ENCODE measurements at regions not wholly inside any gene's neighbourhood (a gene's known extent, or its start where the extent isn't known, plus 50 kb on each side); places are given as distances from the start of the nearest gene placed in this dataset.
"Not testable (repeated sequence)": the region's sequence is repeated elsewhere in the genome, so short reads cannot be mapped to it uniquely, and the experiment has no call there.

- Histone ChIP-seq H3K9me3 (ENCODE audit: low read length) (no peaks in the 10 kb centered on the region), H3K4me3 (ENCODE audit: low read length) (no peak overlapping the region), H3K4me1 (ENCODE audit: insufficient read depth, low read length) (no peaks in the 10 kb centered on the region), H2AFZ (ENCODE audit: low read depth, low read length) (no peak overlapping the region), H3K36me3 (ENCODE audit: insufficient read depth, low read length) (no peaks in the 10 kb centered on the region), H3K27me3 (ENCODE audit: insufficient read depth, low read length) (no peaks in the 10 kb centered on the region)
Observed at GRCh38 chr4:123675567-123675966, 279.0 kb downstream of the SPRY1 start.

DNA sequence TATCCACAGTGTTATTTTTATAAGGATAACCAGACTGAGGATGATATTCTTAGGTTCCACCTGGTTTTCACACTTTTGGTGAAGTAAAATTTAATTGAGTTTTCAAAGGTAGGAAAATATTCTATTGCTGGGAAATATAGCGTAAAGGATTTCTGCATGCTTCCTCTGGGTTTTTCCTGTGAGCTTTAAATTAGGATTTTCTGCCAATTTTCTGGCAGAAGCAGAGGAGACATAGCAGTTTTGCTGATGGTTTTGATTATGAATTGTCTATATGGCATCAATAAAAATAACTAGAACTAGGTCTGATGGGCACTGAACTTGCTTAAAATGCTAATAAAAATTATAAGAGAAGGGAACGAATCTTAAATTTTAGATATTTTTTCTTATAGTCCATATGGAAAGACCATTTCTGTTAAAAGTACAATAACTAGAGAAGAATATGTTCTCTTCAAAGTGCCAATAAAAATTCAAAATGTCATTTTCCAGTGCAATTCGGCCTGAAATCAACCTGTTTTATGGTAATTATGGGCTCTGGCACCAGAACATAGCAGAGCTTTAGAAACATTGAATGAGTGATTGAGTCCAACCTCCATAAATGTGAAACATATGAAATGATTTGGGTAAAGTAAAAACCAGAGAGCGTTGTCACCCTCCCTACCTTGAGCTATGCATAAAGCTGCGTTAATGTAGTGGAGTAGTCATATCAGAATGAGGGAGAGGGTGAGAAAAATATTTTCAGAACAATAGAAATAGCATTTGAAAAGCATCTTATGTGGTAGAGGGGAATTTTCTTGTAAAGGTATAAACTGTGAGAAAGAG lies 279.7 kb downstream of the SPRY1 start:
- Histone ChIP-seq H3K4me3 (ENCODE audit: low read length) (no peak overlapping the region), H3K27me3 (ENCODE audit: insufficient read depth, low read length) (no peaks in the 10 kb centered on the region), H3K36me3 (ENCODE audit: insufficient read depth, low read length) (no peaks in the 10 kb centered on the region), H3K4me1 (ENCODE audit: insufficient read depth, low read length) (no peaks in the 10 kb centered on the region), H2AFZ (ENCODE audit: low read depth, low read length) (no peak overlapping the region), H3K9me3 (ENCODE audit: low read length) (no peaks in the 10 kb centered on the region)

GRCh38 chr4:123676890-123677229 lies 280.3 kb downstream of the SPRY1 start:
- Histone ChIP-seq H3K36me3 (ENCODE audit: insufficient read depth, low read length) (no peaks in the 10 kb centered on the region), H3K9me3 (ENCODE audit: low read length) (no peaks in the 10 kb centered on the region)

GRCh38 chr4:123682931-123683330 lies 286.3 kb downstream of the SPRY1 start:
- no peak overlapping the region for H2AFZ ChIP-seq (ENCODE audit: low read depth, low read length)
- no peak overlapping the region for H3K4me3 ChIP-seq (ENCODE audit: low read length)
- H3K36me3 ChIP-seq (ENCODE audit: insufficient read depth, low read length): no peaks in the 10 kb centered on the region
- H3K9me3 ChIP-seq (ENCODE audit: low read length): no peaks in the 10 kb centered on the region
- H3K4me1 ChIP-seq (ENCODE audit: insufficient read depth, low read length): no peaks in the 10 kb centered on the region
- no peaks in the 10 kb centered on the region for H3K27me3 ChIP-seq (ENCODE audit: insufficient read depth, low read length)

More at GRCh38 chr4:123676890-123677229, 280.3 kb downstream of the SPRY1 start:
- Histone ChIP-seq H3K27me3 (ENCODE audit: insufficient read depth, low read length) (no peaks in the 10 kb centered on the region), H2AFZ (ENCODE audit: low read depth, low read length) (no peak overlapping the region), H3K4me1 (ENCODE audit: insufficient read depth, low read length) (no peaks in the 10 kb centered on the region), H3K4me3 (ENCODE audit: low read length) (no peak overlapping the region)

- not testable (repeated sequence) for H3K9me3 ChIP-seq (ENCODE audit: low read length); H3K4me3 ChIP-seq (ENCODE audit: low read length); H3K36me3 ChIP-seq (ENCODE audit: insufficient read depth, low read length); H3K4me1 ChIP-seq (ENCODE audit: insufficient read depth, low read length); H3K27me3 ChIP-seq (ENCODE audit: insufficient read depth, low read length); H2AFZ ChIP-seq (ENCODE audit: low read depth, low read length)
Observed at GRCh38 chr4:123684937-123685336, 288.3 kb downstream of the SPRY1 start.

GRCh38 chr4:123695531-123695930 lies 298.9 kb downstream of the SPRY1 start:
- not testable (repeated sequence) for H2AFZ ChIP-seq (ENCODE audit: low read depth, low read length); H3K27me3 ChIP-seq (ENCODE audit: insufficient read depth, low read length); H3K36me3 ChIP-seq (ENCODE audit: insufficient read depth, low read length); H3K9me3 ChIP-seq (ENCODE audit: low read length); H3K4me3 ChIP-seq (ENCODE audit: low read length); H3K4me1 ChIP-seq (ENCODE audit: insufficient read depth, low read length)

DNA sequence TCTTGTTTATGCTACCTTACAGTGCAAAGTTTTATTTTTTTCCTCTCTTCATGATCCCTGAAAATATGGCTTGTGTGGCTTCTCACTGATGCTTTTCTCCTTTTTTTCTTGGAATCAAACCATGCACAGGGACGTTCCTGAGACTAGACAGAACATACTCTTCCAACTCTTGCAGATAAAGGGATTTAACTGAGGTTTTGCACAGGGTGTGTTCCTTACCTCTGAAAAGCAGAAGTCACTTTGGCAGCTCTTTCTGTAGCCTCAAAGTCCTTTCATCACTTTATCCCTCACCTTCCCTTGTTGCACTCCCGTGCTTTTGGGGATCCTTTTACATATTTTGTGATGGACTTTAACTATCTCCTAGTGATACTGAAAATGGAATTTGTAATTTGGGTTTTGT lies 300.1 kb downstream of the SPRY1 start:
- Histone ChIP-seq H2AFZ (ENCODE audit: low read depth, low read length) (no peak overlapping the region), H3K9me3 (ENCODE audit: low read length) (no peaks in the 10 kb centered on the region), H3K4me3 (ENCODE audit: low read length) (no peak overlapping the region), H3K4me1 (ENCODE audit: insufficient read depth, low read length) (peaks cover 7% of the 10 kb centered on the region), H3K27me3 (ENCODE audit: insufficient read depth, low read length) (no peaks in the 10 kb centered on the region), H3K36me3 (ENCODE audit: insufficient read depth, low read length) (no peaks in the 10 kb centered on the region)

- no peak overlapping the region for H3K4me3 ChIP-seq (ENCODE audit: low read length)
- H3K4me1 ChIP-seq (ENCODE audit: insufficient read depth, low read length): peaks cover 7% of the 10 kb centered on the region
- no peaks in the 10 kb centered on the region for H3K27me3 ChIP-seq (ENCODE audit: insufficient read depth, low read length)
- no peaks in the 10 kb centered on the region for H3K36me3 ChIP-seq (ENCODE audit: insufficient read depth, low read length)
- H2AFZ ChIP-seq (ENCODE audit: low read depth, low read length): no peak overlapping the region
- H3K9me3 ChIP-seq (ENCODE audit: low read length): peaks cover 4% of the 10 kb centered on the region
Observed at GRCh38 chr4:123698556-123698955, 302.0 kb downstream of the SPRY1 start.

GRCh38 chr4:123699880-123700771 lies 303.5 kb downstream of the SPRY1 start:
- H3K4me1 ChIP-seq (ENCODE audit: insufficient read depth, low read length): peaks cover 7% of the 10 kb centered on the region
- H2AFZ ChIP-seq (ENCODE audit: low read depth, low read length): peak overlapping the region; percentile 31
- peaks cover 4% of the 10 kb centered on the region for H3K9me3 ChIP-seq (ENCODE audit: low read length)
- no peaks in the 10 kb centered on the region for H3K36me3 ChIP-seq (ENCODE audit: insufficient read depth, low read length)
- no peak overlapping the region for H3K4me3 ChIP-seq (ENCODE audit: low read length)
- H3K27me3 ChIP-seq (ENCODE audit: insufficient read depth, low read length): no peaks in the 10 kb centered on the region

DNA sequence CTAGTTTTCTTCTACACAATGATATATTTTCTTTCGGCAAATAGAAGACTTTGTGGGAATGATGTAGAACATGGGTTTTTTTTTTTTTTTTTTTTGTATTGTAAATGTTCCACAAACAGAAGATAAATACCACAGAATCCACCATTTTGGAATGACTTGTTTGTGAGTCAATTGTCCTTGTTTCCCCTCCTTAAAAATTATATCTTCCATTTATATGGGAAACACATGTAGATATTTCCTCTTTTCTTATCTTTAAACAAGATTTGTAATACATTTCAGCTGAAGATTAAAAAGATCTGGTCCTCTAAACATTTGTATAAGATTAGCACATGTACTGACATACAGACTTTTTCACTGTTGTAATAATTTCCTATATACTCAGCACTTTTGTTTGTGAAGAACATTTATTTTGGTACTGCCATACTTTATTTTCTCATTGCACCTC lies 304.6 kb downstream of the SPRY1 start:
- H3K27me3 ChIP-seq (ENCODE audit: insufficient read depth, low read length): no peaks in the 10 kb centered on the region
- no peak overlapping the region for H3K4me3 ChIP-seq (ENCODE audit: low read length)
- no peak overlapping the region for H2AFZ ChIP-seq (ENCODE audit: low read depth, low read length)
- H3K4me1 ChIP-seq (ENCODE audit: insufficient read depth, low read length): peaks cover 7% of the 10 kb centered on the region
- peaks cover 4% of the 10 kb centered on the region for H3K9me3 ChIP-seq (ENCODE audit: low read length)
- no peaks in the 10 kb centered on the region for H3K36me3 ChIP-seq (ENCODE audit: insufficient read depth, low read length)

GRCh38 chr4:123705419-123705818 lies 308.8 kb downstream of the SPRY1 start:
- H3K4me1 ChIP-seq (ENCODE audit: insufficient read depth, low read length): peaks cover 3% of the 10 kb centered on the region
- no peak overlapping the region for H2AFZ ChIP-seq (ENCODE audit: low read depth, low read length)
- H3K36me3 ChIP-seq (ENCODE audit: insufficient read depth, low read length): no peaks in the 10 kb centered on the region
- no peaks in the 10 kb centered on the region for H3K27me3 ChIP-seq (ENCODE audit: insufficient read depth, low read length)
- H3K9me3 ChIP-seq (ENCODE audit: low read length): peaks cover 4% of the 10 kb centered on the region
- H3K4me3 ChIP-seq (ENCODE audit: low read length): no peak overlapping the region

GRCh38 chr4:123706973-123707372 lies 310.4 kb downstream of the SPRY1 start:
- Histone ChIP-seq H3K36me3 (ENCODE audit: insufficient read depth, low read length) (no peaks in the 10 kb centered on the region), H3K9me3 (ENCODE audit: low read length) (peaks cover 4% of the 10 kb centered on the region), H3K4me1 (ENCODE audit: insufficient read depth, low read length) (no peaks in the 10 kb centered on the region), H2AFZ (ENCODE audit: low read depth, low read length) (no peak overlapping the region), H3K4me3 (ENCODE audit: low read length) (no peak overlapping the region), H3K27me3 (ENCODE audit: insufficient read depth, low read length) (no peaks in the 10 kb centered on the region)

DNA sequence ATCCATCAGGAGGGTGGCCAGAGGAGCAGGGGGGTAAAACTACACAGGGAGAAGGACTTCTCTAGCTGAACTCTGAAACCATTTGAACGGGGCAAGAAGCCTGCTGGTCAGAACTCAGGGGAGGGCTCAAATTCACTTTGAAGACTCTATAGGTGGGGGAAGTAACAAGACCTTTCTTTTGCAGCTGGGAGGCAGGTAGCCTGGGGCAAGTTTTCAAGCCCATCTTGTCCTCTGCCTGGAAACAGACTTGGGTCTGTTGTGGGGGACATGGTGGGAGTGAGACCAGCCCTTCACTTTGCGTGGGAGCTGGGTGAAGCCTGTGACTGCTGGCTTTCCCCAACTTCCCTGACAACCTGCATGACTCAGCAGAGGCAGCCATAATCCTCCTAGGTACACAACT lies 312.3 kb downstream of the SPRY1 start:
- no peaks in the 10 kb centered on the region for H3K4me1 ChIP-seq (ENCODE audit: insufficient read depth, low read length)
- H3K27me3 ChIP-seq (ENCODE audit: insufficient read depth, low read length): no peaks in the 10 kb centered on the region
- H3K9me3 ChIP-seq (ENCODE audit: low read length): no peaks in the 10 kb centered on the region
- no peaks in the 10 kb centered on the region for H3K36me3 ChIP-seq (ENCODE audit: insufficient read depth, low read length)
- H2AFZ ChIP-seq (ENCODE audit: low read depth, low read length): no peak overlapping the region
- H3K4me3 ChIP-seq (ENCODE audit: low read length): no peak overlapping the region

Measured in neuron (in vitro differentiated cells).